ENCODE measurements at regions not wholly inside any gene's neighbourhood (a gene's known extent, or its start where the extent isn't known, plus 50 kb on each side); places are given as distances from the start of the nearest gene placed in this dataset.

- Histone ChIP-seq H3K9me3 (ENCODE audit: control extremely low read depth in 1 of 5, control insufficient read depth in 4 of 5, insufficient read depth in 2 of 5, low read depth in 1 of 5, low read length in 4 of 5) (peaks cover 0 to 2% (median 0%) of the 10 kb centered on the region in 5 experiments), H3K36me3 (ENCODE audit: control insufficient read depth in 4 of 4, insufficient read depth in 4 of 4, low read length in 3 of 4) (no peaks in the 10 kb centered on the region), H3K4me1 (ENCODE audit: control extremely low read depth in 1 of 4, control insufficient read depth in 4 of 4, insufficient read depth in 4 of 4, low read length in 3 of 4) (no peaks in the 10 kb centered on the region), H3K27me3 (replicated peaks in 2 of 5; ENCODE audit: control insufficient read depth in 4 of 5, insufficient read depth in 5 of 5, low read length in 4 of 5) (peaks cover 0 to 13% (median 0%) of the 10 kb centered on the region in 5 experiments), H3K4me3 (ENCODE audit: control insufficient read depth in 1 of 7, extremely low read depth in 1 of 7, insufficient read depth in 4 of 7, low read depth in 2 of 7, low read length in 6 of 7) (no peak overlapping the region), H3K27ac (ENCODE audit: insufficient read depth in 1 of 2, low read depth in 1 of 2, low read length in 2 of 2, poor library complexity in 1 of 2, severe bottlenecking in 2 of 2) (no peak overlapping the region)
- 86% methylated on average over 1 of the region's 2 CpGs for WGBS (ENCODE audit: insufficient coverage)
- ChIA-PET POLR2A (no interaction called here), CTCF (no interaction called here)
- no peak for DNase-seq
These were observed 131.3 kb upstream of the AP1S2 start for GRCh38 chrX:15985937-15986336.

- Histone ChIP-seq H3K4me3 (ENCODE audit: control insufficient read depth in 1 of 7, extremely low read depth in 1 of 7, insufficient read depth in 4 of 7, low read depth in 2 of 7, low read length in 6 of 7) (no peak overlapping the region), H3K36me3 (ENCODE audit: control insufficient read depth in 4 of 4, insufficient read depth in 4 of 4, low read length in 3 of 4) (no peaks in the 10 kb centered on the region), H3K4me1 (ENCODE audit: control extremely low read depth in 1 of 4, control insufficient read depth in 4 of 4, insufficient read depth in 4 of 4, low read length in 3 of 4) (no peaks in the 10 kb centered on the region), H3K9me3 (ENCODE audit: control extremely low read depth in 1 of 5, control insufficient read depth in 4 of 5, insufficient read depth in 2 of 5, low read depth in 1 of 5, low read length in 4 of 5) (peaks cover 0 to 2% (median 0%) of the 10 kb centered on the region in 5 experiments), H3K27ac (ENCODE audit: insufficient read depth in 1 of 2, low read depth in 1 of 2, low read length in 2 of 2, poor library complexity in 1 of 2, severe bottlenecking in 2 of 2) (no peak overlapping the region), H3K27me3 (replicated peaks in 2 of 5; ENCODE audit: control insufficient read depth in 4 of 5, insufficient read depth in 5 of 5, low read length in 4 of 5) (peaks cover 0 to 13% (median 0%) of the 10 kb centered on the region in 5 experiments)
- DNase-seq: peak in 2 of 3 donors; percentile 20 to 48
- WGBS (ENCODE audit: insufficient coverage): 100% methylated on average over 1 of the region's 1 CpG
- ChIA-PET CTCF (no interaction called here), POLR2A (no interaction called here)
These were observed 128.4 kb upstream of the AP1S2 start for GRCh38 chrX:15983034-15983433.

GRCh38 chrX:15977644-15978043, 123.0 kb upstream of the AP1S2 start:
- Histone ChIP-seq H3K4me1 (ENCODE audit: control extremely low read depth in 1 of 4, control insufficient read depth in 4 of 4, insufficient read depth in 4 of 4, low read length in 3 of 4) (peaks cover 0 to 12% (median 9%) of the 10 kb centered on the region in 4 experiments), H3K4me3 (ENCODE audit: control insufficient read depth in 1 of 7, extremely low read depth in 1 of 7, insufficient read depth in 4 of 7, low read depth in 2 of 7, low read length in 6 of 7) (peak overlapping the region in 3 of 7 experiments; percentile 5 to 29 (median 15)), H3K27ac (ENCODE audit: insufficient read depth in 1 of 2, low read depth in 1 of 2, low read length in 2 of 2, poor library complexity in 1 of 2, severe bottlenecking in 2 of 2) (peak overlapping the region; percentile 26 to 75), H3K27me3 (replicated peaks in 2 of 5; ENCODE audit: control insufficient read depth in 4 of 5, insufficient read depth in 5 of 5, low read length in 4 of 5) (peaks cover 0 to 8% (median 0%) of the 10 kb centered on the region in 5 experiments), H3K9me3 (ENCODE audit: control extremely low read depth in 1 of 5, control insufficient read depth in 4 of 5, insufficient read depth in 2 of 5, low read depth in 1 of 5, low read length in 4 of 5) (no peaks in the 10 kb centered on the region), H3K36me3 (ENCODE audit: control insufficient read depth in 4 of 4, insufficient read depth in 4 of 4, low read length in 3 of 4) (no peaks in the 10 kb centered on the region)
- ChIA-PET CTCF (interaction anchor here (1.0 kb wide), 1 partner anchor 10 kb away, joined by 3 read pairs; no protein-coding TSS in a partner anchor), POLR2A (no interaction called here)
- WGBS (ENCODE audit: insufficient coverage): 60% methylated on average over 1 of the region's 3 CpGs
- peak; percentile 57 to 93 (median 82) for DNase-seq

GRCh38 chrX:15976396-15976795, 121.8 kb upstream of the AP1S2 start:
- WGBS (ENCODE audit: insufficient coverage): no CpG with 5 or more reads among the region's 1 CpG
- CTCF ChIA-PET: no interaction called here

GRCh38 chrX:15973946-15974345, 119.3 kb upstream of the AP1S2 start:
- CTCF ChIA-PET: interaction anchor here (0.9 to 1.9 kb wide), 2 partner anchors 43 to 125 kb away, joined by 3 to 5 read pairs; no protein-coding TSS in a partner anchor
- 93% methylated on average over 2 of the region's 3 CpGs for WGBS (ENCODE audit: insufficient coverage)

More at GRCh38 chrX:15976396-15976795, 121.8 kb upstream of the AP1S2 start:
- Histone ChIP-seq H3K36me3 (ENCODE audit: control insufficient read depth in 4 of 4, insufficient read depth in 4 of 4, low read length in 3 of 4) (no peaks in the 10 kb centered on the region), H3K4me3 (ENCODE audit: control insufficient read depth in 1 of 7, extremely low read depth in 1 of 7, insufficient read depth in 4 of 7, low read depth in 2 of 7, low read length in 6 of 7) (no peak overlapping the region), H3K27me3 (replicated peaks in 2 of 5; ENCODE audit: control insufficient read depth in 4 of 5, insufficient read depth in 5 of 5, low read length in 4 of 5) (peaks cover 0 to 14% (median 0%) of the 10 kb centered on the region in 5 experiments), H3K4me1 (ENCODE audit: control extremely low read depth in 1 of 4, control insufficient read depth in 4 of 4, insufficient read depth in 4 of 4, low read length in 3 of 4) (peaks cover 0 to 12% (median 9%) of the 10 kb centered on the region in 4 experiments), H3K27ac (ENCODE audit: insufficient read depth in 1 of 2, low read depth in 1 of 2, low read length in 2 of 2, poor library complexity in 1 of 2, severe bottlenecking in 2 of 2) (no peak overlapping the region), H3K9me3 (ENCODE audit: control extremely low read depth in 1 of 5, control insufficient read depth in 4 of 5, insufficient read depth in 2 of 5, low read depth in 1 of 5, low read length in 4 of 5) (no peaks in the 10 kb centered on the region)
- POLR2A ChIA-PET: no interaction called here
- peak in 2 of 3 donors; percentile 26 to 47 for DNase-seq

GRCh38 chrX:15973299-15973698, 118.7 kb upstream of the AP1S2 start:
- CTCF ChIA-PET: interaction anchor here (0.9 to 1.9 kb wide), 2 partner anchors 42 to 125 kb away, joined by 3 to 5 read pairs; no protein-coding TSS in a partner anchor
- Histone ChIP-seq H3K4me1 (ENCODE audit: control extremely low read depth in 1 of 4, control insufficient read depth in 4 of 4, insufficient read depth in 4 of 4, low read length in 3 of 4) (peaks cover 0 to 12% (median 9%) of the 10 kb centered on the region in 4 experiments), H3K4me3 (ENCODE audit: control insufficient read depth in 1 of 7, extremely low read depth in 1 of 7, insufficient read depth in 4 of 7, low read depth in 2 of 7, low read length in 6 of 7) (no peak overlapping the region), H3K9me3 (ENCODE audit: control extremely low read depth in 1 of 5, control insufficient read depth in 4 of 5, insufficient read depth in 2 of 5, low read depth in 1 of 5, low read length in 4 of 5) (no peaks in the 10 kb centered on the region), H3K27ac (ENCODE audit: insufficient read depth in 1 of 2, low read depth in 1 of 2, low read length in 2 of 2, poor library complexity in 1 of 2, severe bottlenecking in 2 of 2) (no peak overlapping the region), H3K36me3 (ENCODE audit: control insufficient read depth in 4 of 4, insufficient read depth in 4 of 4, low read length in 3 of 4) (no peaks in the 10 kb centered on the region), H3K27me3 (replicated peaks in 2 of 5; ENCODE audit: control insufficient read depth in 4 of 5, insufficient read depth in 5 of 5, low read length in 4 of 5) (peaks cover 0 to 14% (median 0%) of the 10 kb centered on the region in 5 experiments)
- POLR2A ChIA-PET: no interaction called here
- DNase-seq: peak; percentile 25 to 49 (median 49)
- WGBS (ENCODE audit: insufficient coverage): 80% methylated on average over 1 of the region's 2 CpGs

More at GRCh38 chrX:15973946-15974345, 119.3 kb upstream of the AP1S2 start:
- no peak overlapping the region for H3K4me3 ChIP-seq (ENCODE audit: control insufficient read depth in 1 of 7, extremely low read depth in 1 of 7, insufficient read depth in 4 of 7, low read depth in 2 of 7, low read length in 6 of 7)
- no peaks in the 10 kb centered on the region for H3K9me3 ChIP-seq (ENCODE audit: control extremely low read depth in 1 of 5, control insufficient read depth in 4 of 5, insufficient read depth in 2 of 5, low read depth in 1 of 5, low read length in 4 of 5)
- peaks cover 0 to 14% (median 0%) of the 10 kb centered on the region in 5 experiments for H3K27me3 ChIP-seq (replicated peaks in 2 of 5; ENCODE audit: control insufficient read depth in 4 of 5, insufficient read depth in 5 of 5, low read length in 4 of 5)
- H3K36me3 ChIP-seq (ENCODE audit: control insufficient read depth in 4 of 4, insufficient read depth in 4 of 4, low read length in 3 of 4): no peaks in the 10 kb centered on the region
- H3K4me1 ChIP-seq (ENCODE audit: control extremely low read depth in 1 of 4, control insufficient read depth in 4 of 4, insufficient read depth in 4 of 4, low read length in 3 of 4): peaks cover 0 to 12% (median 9%) of the 10 kb centered on the region in 4 experiments
- POLR2A ChIA-PET: no interaction called here
- no peak overlapping the region for H3K27ac ChIP-seq (ENCODE audit: insufficient read depth in 1 of 2, low read depth in 1 of 2, low read length in 2 of 2, poor library complexity in 1 of 2, severe bottlenecking in 2 of 2)
- no peak for DNase-seq

- WGBS (ENCODE audit: insufficient coverage): 70% methylated on average over 3 of the region's 4 CpGs
- H3K36me3 ChIP-seq (ENCODE audit: control insufficient read depth in 4 of 4, insufficient read depth in 4 of 4, low read length in 3 of 4): no peaks in the 10 kb centered on the region
- H3K27ac ChIP-seq (ENCODE audit: insufficient read depth in 1 of 2, low read depth in 1 of 2, low read length in 2 of 2, poor library complexity in 1 of 2, severe bottlenecking in 2 of 2): no peak overlapping the region
- no peaks in the 10 kb centered on the region for H3K9me3 ChIP-seq (ENCODE audit: control extremely low read depth in 1 of 5, control insufficient read depth in 4 of 5, insufficient read depth in 2 of 5, low read depth in 1 of 5, low read length in 4 of 5)
- CTCF ChIA-PET: no interaction called here
- no peak for DNase-seq
- peaks cover 0 to 14% (median 0%) of the 10 kb centered on the region in 5 experiments for H3K27me3 ChIP-seq (replicated peaks in 2 of 5; ENCODE audit: control insufficient read depth in 4 of 5, insufficient read depth in 5 of 5, low read length in 4 of 5)
- peaks cover 0 to 3% (median under 1%) of the 10 kb centered on the region in 4 experiments for H3K4me1 ChIP-seq (ENCODE audit: control extremely low read depth in 1 of 4, control insufficient read depth in 4 of 4, insufficient read depth in 4 of 4, low read length in 3 of 4)
- H3K4me3 ChIP-seq (ENCODE audit: control insufficient read depth in 1 of 7, extremely low read depth in 1 of 7, insufficient read depth in 4 of 7, low read depth in 2 of 7, low read length in 6 of 7): no peak overlapping the region
- POLR2A ChIA-PET: no interaction called here
These were observed 117.1 kb upstream of the AP1S2 start for GRCh38 chrX:15971696-15972095.

Measured in common myeloid progenitor, CD34-positive (primary cell).